ENCODE measurements at regions not wholly inside any gene's neighbourhood (a gene's known extent, or its start where the extent isn't known, plus 50 kb on each side); places are given as distances from the start of the nearest gene placed in this dataset.

DNA sequence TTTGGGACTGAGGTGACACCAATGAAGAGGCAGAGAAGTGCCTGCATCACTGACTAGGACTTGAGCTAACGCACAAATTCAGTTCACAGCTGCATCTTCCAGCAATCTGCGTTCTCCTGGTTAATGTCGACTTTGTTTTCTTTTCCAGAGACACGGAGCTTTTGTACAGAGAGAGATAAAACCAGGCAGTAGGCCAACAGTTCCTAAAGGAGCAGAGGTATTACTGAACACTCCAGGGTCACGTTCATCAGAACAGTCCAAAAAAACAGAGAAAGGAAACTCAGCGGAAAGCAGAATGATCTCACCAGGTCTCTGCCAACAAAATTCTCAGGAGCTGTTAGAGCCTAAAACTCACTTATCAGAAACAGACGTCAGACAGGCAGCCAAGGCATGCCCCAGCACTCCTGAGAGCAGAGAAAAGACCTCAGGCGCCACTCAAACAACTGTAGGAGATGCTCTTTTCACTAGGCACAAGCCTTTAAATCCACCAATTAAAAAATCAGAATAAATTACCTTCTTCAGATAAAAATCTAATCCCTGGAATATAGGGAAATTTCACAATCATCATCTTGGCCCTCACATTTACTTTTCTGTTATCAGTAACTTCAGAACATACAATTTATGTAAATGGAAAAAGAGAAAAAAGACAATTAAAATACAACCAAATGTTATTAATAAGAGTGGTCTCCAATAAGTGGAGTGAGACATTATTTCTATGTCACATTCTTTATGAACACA is 95.9 kb upstream of the SPTBN1 start:
- peak overlapping the region; percentile 28 for H3K4me3 ChIP-seq (ENCODE audit: low read depth, low read length)
- TF ChIP-seq, protein P1, sequence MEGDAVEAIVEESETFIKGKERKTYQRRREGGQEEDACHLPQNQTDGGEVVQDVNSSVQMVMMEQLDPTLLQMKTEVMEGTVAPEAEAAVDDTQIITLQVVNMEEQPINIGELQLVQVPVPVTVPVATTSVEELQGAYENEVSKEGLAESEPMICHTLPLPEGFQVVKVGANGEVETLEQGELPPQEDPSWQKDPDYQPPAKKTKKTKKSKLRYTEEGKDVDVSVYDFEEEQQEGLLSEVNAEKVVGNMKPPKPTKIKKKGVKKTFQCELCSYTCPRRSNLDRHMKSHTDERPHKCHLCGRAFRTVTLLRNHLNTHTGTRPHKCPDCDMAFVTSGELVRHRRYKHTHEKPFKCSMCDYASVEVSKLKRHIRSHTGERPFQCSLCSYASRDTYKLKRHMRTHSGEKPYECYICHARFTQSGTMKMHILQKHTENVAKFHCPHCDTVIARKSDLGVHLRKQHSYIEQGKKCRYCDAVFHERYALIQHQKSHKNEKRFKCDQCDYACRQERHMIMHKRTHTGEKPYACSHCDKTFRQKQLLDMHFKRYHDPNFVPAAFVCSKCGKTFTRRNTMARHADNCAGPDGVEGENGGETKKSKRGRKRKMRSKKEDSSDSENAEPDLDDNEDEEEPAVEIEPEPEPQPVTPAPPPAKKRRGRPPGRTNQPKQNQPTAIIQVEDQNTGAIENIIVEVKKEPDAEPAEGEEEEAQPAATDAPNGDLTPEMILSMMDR (IDR thresholded peaks at IDR 0.05; ENCODE audit: insufficient read depth, low read length, missing control alignments): no peak
- CTCF ChIA-PET: interaction anchor here (0.7 kb wide), 1 partner anchor 15 kb away, joined by 4 read pairs; no protein-coding TSS in a partner anchor
- no peak for DNase-seq (ENCODE audit: low read depth, low spot score)
- POLR2A ChIA-PET: interaction anchor here (1.4 kb wide), 1 partner anchor 24 kb away, joined by 5 read pairs; no protein-coding TSS in a partner anchor

DNA sequence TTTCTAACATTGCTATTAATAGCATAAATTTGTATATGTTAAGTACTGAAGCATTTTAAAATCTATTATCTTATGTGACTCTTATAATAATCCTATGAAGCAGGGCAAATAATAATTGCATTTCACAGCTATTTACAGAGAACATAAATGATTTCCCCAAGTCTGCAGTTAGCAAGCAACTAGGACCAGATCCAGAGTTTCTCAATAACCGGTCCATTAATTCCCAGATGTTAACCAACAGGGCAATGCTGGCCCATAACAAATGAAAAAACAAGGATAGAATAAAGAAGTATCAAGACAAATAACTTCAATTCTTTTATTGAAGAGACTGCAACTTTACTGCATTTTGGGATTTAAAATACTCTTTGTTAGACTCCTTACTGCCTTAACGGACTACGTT is 91.7 kb upstream of the SPTBN1 start:
- DNase-seq (ENCODE audit: low read depth, low spot score): no peak
- ChIA-PET POLR2A (no interaction called here), CTCF (interaction anchor here (1.7 kb wide), 1 partner anchor 29 kb away, joined by 5 read pairs; no protein-coding TSS in a partner anchor)
- TF ChIP-seq, protein P1 (IDR thresholded peaks at IDR 0.05; ENCODE audit: insufficient read depth, low read length, missing control alignments): no peak
- no peak overlapping the region for H3K4me3 ChIP-seq (ENCODE audit: low read depth, low read length)

DNA sequence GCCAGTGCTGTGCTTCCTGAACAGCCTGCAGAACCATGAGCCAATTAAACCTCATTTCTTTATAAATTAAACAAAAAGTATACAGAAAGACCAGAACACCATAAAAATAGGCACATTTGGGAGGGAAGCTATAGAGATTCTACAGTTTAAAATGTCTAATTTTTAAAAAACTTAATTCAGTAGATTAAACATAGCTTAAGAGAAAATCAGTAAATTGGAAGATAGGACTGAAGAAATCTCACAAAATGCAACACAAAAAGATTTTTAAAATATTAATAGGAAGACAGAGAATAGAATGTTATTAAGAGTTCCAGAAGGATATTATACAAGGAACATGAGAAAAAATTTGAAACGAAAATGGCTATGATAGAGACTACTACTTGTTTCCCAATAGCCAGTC is 90.5 kb upstream of the SPTBN1 start:
- H3K4me3 ChIP-seq (ENCODE audit: low read depth, low read length): no peak overlapping the region
- ChIA-PET CTCF (interaction anchor here (1.1 to 1.7 kb wide), 2 partner anchors 9 to 31 kb away, joined by 4 to 5 read pairs; no protein-coding TSS in a partner anchor), POLR2A (no interaction called here)
- TF ChIP-seq, protein P1 (IDR thresholded peaks at IDR 0.05; ENCODE audit: insufficient read depth, low read length, missing control alignments): no peak
- DNase-seq (ENCODE audit: low read depth, low spot score): no peak

DNA sequence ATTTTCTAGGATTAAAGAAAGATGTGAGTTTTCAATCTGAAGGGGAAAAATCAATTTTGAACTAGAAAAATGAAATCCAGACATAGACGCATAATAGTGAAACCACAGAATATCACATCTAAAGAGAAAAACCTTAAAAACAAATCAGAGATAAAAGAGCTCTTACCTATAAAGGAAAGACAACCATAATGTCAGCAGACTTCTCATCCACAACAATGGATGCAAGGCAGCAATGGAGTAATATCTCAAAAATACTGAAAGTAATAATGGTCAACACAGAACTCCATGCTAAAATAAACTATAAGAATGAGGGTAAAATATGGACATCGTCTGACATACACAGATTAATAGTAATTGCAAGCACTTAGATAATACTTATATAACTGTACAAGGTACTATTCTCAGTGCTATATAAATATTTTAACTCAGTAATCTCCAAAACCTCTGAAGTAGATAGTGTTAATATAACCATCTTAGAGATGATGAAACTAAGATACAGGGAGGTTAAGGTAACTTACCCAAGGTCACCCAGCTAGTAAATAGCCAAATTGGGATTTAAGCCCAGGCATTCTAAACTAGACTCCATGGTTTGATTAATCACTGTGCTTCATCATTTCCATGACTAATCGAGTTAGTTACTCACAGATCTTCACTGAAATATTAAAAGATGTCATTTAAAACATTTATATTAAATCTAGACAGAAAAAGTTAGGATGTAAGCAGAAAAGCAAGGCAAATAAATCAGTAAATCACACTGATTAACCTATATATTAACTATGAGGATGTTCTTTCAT is 89.4 kb upstream of the SPTBN1 start:
- ChIA-PET CTCF (interaction anchor here (1.1 kb wide), 1 partner anchor 8 kb away, joined by 4 read pairs; no protein-coding TSS in a partner anchor), POLR2A (no interaction called here)
- TF ChIP-seq, protein P1 (IDR thresholded peaks at IDR 0.05; ENCODE audit: insufficient read depth, low read length, missing control alignments): no peak
- H3K4me3 ChIP-seq (ENCODE audit: low read depth, low read length): no peak overlapping the region
- DNase-seq (ENCODE audit: low read depth, low spot score): no peak

DNA sequence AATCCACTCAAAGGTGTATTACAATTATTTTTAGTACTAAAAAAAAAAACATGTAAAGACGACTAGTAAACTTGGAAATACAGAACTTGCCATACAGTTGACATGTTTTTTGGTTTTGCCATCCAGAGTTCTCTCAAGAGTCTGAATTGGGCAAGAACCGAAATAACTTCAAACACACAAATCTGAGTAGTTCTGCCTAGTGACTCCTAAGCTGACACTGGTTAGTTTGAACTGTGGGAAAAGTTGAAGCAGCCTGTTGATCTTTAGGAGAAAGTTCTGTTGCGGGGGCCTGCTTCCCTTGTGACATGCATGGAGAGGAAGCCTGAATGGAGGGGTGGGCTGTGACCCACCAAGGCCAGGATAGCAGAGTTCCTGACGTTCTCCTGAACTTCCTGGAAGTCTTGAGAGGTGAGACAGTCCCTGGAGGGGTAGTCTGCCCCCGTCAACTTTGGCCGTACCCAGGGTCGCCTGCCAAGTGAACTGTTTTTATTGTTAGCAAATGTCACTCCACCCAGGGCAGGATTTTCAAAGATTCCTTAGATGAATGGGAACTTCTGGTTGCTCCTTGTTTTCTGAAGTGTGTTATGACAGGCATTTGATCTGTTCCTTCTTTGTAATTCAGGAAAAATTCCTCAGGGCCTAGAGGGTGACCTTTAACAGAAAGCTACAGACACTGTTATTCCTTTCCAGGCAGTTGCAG is 85.6 kb upstream of the SPTBN1 start:
- no peak for DNase-seq (ENCODE audit: low read depth, low spot score)
- ChIA-PET POLR2A (no interaction called here), CTCF (interaction anchor here (1.0 kb wide), 1 partner anchor 164 kb away, joined by 3 read pairs; no protein-coding TSS in a partner anchor)
- no peak overlapping the region for H3K4me3 ChIP-seq (ENCODE audit: low read depth, low read length)
- TF ChIP-seq, protein P1 (IDR thresholded peaks at IDR 0.05; ENCODE audit: insufficient read depth, low read length, missing control alignments): no peak

All from AG04449 (cell line).